ENCODE measurements at regions not wholly inside any gene's neighbourhood (a gene's known extent, or its start where the extent isn't known, plus 50 kb on each side); places are given as distances from the start of the nearest gene placed in this dataset.

DNA sequence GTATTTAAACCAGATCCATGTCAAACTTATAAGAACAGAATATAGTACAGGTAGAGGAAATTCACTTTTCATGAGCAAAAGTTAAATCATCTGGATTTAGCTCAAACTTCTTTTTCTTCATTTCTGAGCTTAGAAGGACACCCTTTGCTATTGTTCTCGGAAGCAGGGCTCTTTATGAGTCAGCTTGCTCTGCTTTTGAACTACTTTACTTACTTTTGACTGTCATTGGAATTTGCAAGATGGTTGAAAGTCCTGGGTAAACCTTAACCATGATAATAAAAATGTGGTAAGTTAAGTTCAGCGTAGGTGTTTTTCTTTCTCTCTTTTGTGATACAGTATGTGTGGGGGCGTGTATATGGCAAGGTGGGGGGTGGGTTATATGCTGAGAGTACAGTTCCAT, 312.7 kb upstream of the DPH6 start:
- no peak overlapping the region for H3K4me2 ChIP-seq (ENCODE audit: control insufficient read depth, insufficient read depth)
- no peaks in the 10 kb centered on the region for H3K27me3 ChIP-seq (replicated peaks in 1 of 2; ENCODE audit: control insufficient read depth in 2 of 2, insufficient read depth in 2 of 2, low read length in 1 of 2)
- no peak overlapping the region for H3K4me3 ChIP-seq
- RAD21 ChIA-PET (ENCODE audit: unreplicated experiment), result no interaction called here
- intact Hi-C loops (cut with micrococcal nuclease; ENCODE audit: unreplicated experiment) (no loop called here), in situ Hi-C loops (cut with MboI) (no loop called here)
- H3K27ac ChIP-seq (ENCODE audit: control insufficient read depth, insufficient read depth), result no peak overlapping the region
- no peaks in the 10 kb centered on the region for H3K36me3 ChIP-seq (ENCODE audit: control insufficient read depth in 2 of 2, insufficient read depth in 2 of 2, low read length in 1 of 2)
- ATAC-seq, result no peak; the same call in 2 of the 3 replicates
- no TSS peak for BruUV-seq (replicated peaks)
- CTCF ChIA-PET, result interaction anchor here (1.2 kb wide), 1 partner anchor 81 kb away, joined by 3 read pairs; no protein-coding TSS in a partner anchor
- TF ChIP-seq RFX5 (IDR thresholded peaks at IDR 0.05; ENCODE audit: low read depth, low read length) (no peak), RAD21 (IDR thresholded peaks at IDR 0.05; ENCODE audit: insufficient read depth, low read depth, low read length) (no peak), GATAD2B (conservative IDR thresholded peaks at IDR 0.05; ENCODE audit: low read depth) (no peak), MTA2 (IDR thresholded peaks at IDR 0.05; ENCODE audit: low read depth) (no peak), NR2F1 (conservative IDR thresholded peaks at IDR 0.05) (no peak)
- TF ChIP-seq, protein P1, sequence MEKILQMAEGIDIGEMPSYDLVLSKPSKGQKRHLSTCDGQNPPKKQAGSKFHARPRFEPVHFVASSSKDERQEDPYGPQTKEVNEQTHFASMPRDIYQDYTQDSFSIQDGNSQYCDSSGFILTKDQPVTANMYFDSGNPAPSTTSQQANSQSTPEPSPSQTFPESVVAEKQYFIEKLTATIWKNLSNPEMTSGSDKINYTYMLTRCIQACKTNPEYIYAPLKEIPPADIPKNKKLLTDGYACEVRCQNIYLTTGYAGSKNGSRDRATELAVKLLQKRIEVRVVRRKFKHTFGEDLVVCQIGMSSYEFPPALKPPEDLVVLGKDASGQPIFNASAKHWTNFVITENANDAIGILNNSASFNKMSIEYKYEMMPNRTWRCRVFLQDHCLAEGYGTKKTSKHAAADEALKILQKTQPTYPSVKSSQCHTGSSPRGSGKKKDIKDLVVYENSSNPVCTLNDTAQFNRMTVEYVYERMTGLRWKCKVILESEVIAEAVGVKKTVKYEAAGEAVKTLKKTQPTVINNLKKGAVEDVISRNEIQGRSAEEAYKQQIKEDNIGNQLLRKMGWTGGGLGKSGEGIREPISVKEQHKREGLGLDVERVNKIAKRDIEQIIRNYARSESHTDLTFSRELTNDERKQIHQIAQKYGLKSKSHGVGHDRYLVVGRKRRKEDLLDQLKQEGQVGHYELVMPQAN (conservative IDR thresholded peaks at IDR 0.05), result no peak
- FAIRE-seq, result no peak
- no peaks in the 10 kb centered on the region for H3K4me1 ChIP-seq (ENCODE audit: control insufficient read depth, insufficient read depth, low read length)
- H3K79me2 ChIP-seq (ENCODE audit: control insufficient read depth, insufficient read depth, low read length), result no peaks in the 10 kb centered on the region
- no peak overlapping the region for H3K9ac ChIP-seq (ENCODE audit: control insufficient read depth, insufficient read depth, low read length)
- 31% methylated on average over 3 of the region's 3 CpGs for WGBS (ENCODE audit: insufficient coverage, insufficient replicate concordance, low lambda C conversion rate, missing lambda C conversion rate)
- POLR2A ChIA-PET, result no interaction called here
- H4K20me1 ChIP-seq (ENCODE audit: control insufficient read depth, insufficient read depth), result no peaks in the 10 kb centered on the region
- no peak overlapping the region for H2AFZ ChIP-seq (ENCODE audit: control insufficient read depth, low read depth, low read length)
- SMC1A ChIA-PET (ENCODE audit: uncharacterized antibody, unreplicated experiment), result no interaction called here
- DNase-seq (ENCODE audit: low read depth, low spot score), result no peak
- no peaks in the 10 kb centered on the region for H3K9me3 ChIP-seq (replicated peaks; ENCODE audit: control insufficient read depth, insufficient read depth, low read length)

DNA sequence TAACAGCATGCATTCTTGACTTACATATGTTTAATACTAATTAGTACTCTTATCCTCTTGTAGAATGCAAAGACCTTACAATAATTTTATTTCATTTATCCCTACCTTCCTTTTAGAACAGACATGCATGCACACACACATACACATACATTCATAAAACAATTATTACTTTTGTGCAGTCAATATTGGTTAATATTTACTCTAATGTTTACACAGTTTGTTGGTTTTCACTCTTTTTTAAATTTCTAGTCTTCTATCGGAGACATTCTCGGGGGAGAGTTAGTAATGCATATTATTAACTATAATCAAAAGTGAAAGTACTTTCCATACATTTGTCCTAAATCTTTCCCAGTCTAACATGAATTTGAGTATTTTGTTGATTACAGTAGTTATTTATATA, 317.7 kb upstream of the DPH6 start:
- Histone ChIP-seq H3K27me3 (replicated peaks in 1 of 2; ENCODE audit: control insufficient read depth in 2 of 2, insufficient read depth in 2 of 2, low read length in 1 of 2) (no peaks in the 10 kb centered on the region), H3K9ac (ENCODE audit: control insufficient read depth, insufficient read depth, low read length) (no peak overlapping the region), H3K79me2 (ENCODE audit: control insufficient read depth, insufficient read depth, low read length) (no peaks in the 10 kb centered on the region), H3K27ac (ENCODE audit: control insufficient read depth, insufficient read depth) (no peak overlapping the region), H3K4me1 (ENCODE audit: control insufficient read depth, insufficient read depth, low read length) (no peaks in the 10 kb centered on the region), H3K36me3 (ENCODE audit: control insufficient read depth in 2 of 2, insufficient read depth in 2 of 2, low read length in 1 of 2) (no peaks in the 10 kb centered on the region), H3K9me3 (replicated peaks; ENCODE audit: control insufficient read depth, insufficient read depth, low read length) (no peaks in the 10 kb centered on the region), H4K20me1 (ENCODE audit: control insufficient read depth, insufficient read depth) (no peaks in the 10 kb centered on the region), H3K4me3 (no peak overlapping the region), H3K4me2 (ENCODE audit: control insufficient read depth, insufficient read depth) (no peak overlapping the region), H2AFZ (ENCODE audit: control insufficient read depth, low read depth, low read length) (no peak overlapping the region)
- intact Hi-C loops (cut with micrococcal nuclease; ENCODE audit: unreplicated experiment) (no loop called here), in situ Hi-C loops (cut with MboI) (no loop called here)
- DNase-seq (ENCODE audit: low read depth, low spot score) (no peak), ATAC-seq (no peak), FAIRE-seq (no peak)
- ChIA-PET CTCF (no interaction called here), SMC1A (ENCODE audit: uncharacterized antibody, unreplicated experiment) (no interaction called here), RAD21 (ENCODE audit: unreplicated experiment) (no interaction called here), POLR2A (no interaction called here)
- WGBS (ENCODE audit: insufficient coverage, insufficient replicate concordance, low lambda C conversion rate, missing lambda C conversion rate), result 100% methylated on average over 2 of the region's 2 CpGs
- no TSS peak for BruUV-seq (replicated peaks)
- TF ChIP-seq, protein P2, sequence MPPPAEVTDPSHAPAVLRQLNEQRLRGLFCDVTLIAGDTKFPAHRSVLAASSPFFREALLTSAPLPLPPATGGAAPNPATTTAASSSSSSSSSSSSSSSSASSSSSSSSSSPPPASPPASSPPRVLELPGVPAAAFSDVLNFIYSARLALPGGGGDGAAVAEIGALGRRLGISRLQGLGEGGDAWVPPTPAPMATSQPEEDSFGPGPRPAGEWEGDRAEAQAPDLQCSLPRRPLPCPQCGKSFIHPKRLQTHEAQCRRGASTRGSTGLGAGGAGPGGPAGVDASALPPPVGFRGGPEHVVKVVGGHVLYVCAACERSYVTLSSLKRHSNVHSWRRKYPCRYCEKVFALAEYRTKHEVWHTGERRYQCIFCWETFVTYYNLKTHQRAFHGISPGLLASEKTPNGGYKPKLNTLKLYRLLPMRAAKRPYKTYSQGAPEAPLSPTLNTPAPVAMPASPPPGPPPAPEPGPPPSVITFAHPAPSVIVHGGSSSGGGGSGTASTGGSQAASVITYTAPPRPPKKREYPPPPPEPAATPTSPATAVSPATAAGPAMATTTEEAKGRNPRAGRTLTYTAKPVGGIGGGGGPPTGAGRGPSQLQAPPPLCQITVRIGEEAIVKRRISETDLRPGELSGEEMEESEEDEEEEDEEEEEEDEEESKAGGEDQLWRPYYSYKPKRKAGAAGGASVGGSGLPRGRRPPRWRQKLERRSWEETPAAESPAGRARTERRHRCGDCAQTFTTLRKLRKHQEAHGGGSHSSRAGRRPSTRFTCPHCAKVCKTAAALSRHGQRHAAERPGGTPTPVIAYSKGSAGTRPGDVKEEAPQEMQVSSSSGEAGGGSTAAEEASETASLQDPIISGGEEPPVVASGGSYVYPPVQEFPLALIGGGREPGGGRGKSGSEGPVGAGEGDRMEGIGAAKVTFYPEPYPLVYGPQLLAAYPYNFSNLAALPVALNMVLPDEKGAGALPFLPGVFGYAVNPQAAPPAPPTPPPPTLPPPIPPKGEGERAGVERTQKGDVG (CRISPR knock-in tag; IDR thresholded peaks at IDR 0.05), result no peak
- TF ChIP-seq, protein P3, sequence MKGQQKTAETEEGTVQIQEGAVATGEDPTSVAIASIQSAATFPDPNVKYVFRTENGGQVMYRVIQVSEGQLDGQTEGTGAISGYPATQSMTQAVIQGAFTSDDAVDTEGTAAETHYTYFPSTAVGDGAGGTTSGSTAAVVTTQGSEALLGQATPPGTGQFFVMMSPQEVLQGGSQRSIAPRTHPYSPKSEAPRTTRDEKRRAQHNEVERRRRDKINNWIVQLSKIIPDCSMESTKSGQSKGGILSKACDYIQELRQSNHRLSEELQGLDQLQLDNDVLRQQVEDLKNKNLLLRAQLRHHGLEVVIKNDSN (IDR thresholded peaks at IDR 0.05; ENCODE audit: borderline replicate concordance, extremely low read length, insufficient read depth, low read depth, low read length), result no peak
- TF ChIP-seq SPI1 (IDR thresholded peaks at IDR 0.05; ENCODE audit: borderline replicate concordance, insufficient read depth, low read depth, low read length) (no peak), ZNF384 (IDR thresholded peaks at IDR 0.05; ENCODE audit: borderline replicate concordance, low read depth, low read length) (no peak), PML (IDR thresholded peaks at IDR 0.05; ENCODE audit: low read length) (no peak), NRF1 (conservative IDR thresholded peaks at IDR 0.05; ENCODE audit: low read depth, low read length) (no peak), NFIC (IDR thresholded peaks at IDR 0.05; ENCODE audit: low read depth, low read length) (no peak)

All from GM12878 (cell line).